ENCODE measurements at regions not wholly inside any gene's neighbourhood (a gene's known extent, or its start where the extent isn't known, plus 50 kb on each side); places are given as distances from the start of the nearest gene placed in this dataset.

DNA sequence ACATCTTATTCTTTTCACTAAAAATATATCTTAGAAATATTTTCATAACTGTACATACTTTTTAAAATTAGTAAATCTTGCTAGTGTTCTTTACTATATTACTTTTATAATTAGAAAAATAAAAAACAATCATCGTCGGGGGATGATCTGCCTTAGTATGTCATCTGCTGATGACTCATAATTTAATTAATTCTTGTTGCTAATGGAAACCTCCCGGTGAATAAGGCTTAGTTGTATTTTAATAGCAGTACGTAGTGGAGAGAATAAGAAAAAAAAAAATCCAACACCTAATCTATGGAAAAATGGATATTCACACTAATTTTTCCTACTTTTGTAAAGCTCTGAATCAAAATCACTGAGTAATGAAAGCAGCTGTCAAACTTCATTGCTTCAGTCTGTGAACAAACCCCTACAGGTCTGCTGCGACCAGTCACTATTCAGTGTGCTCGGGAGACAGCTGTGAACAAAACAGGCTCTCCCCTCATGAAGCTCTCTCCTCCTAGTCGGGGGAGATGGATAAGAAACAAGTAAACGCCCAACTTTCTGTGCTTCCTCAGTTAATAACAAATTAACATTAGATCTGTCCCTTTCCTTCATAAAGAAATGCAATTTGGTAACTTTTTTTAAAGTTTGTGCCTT, 97.4 kb upstream of the UPP2 start:
- TF ChIP-seq ZFP3 (CRISPR knock-in tag; IDR thresholded peaks at IDR 0.05) (no peak), TCF4 (CRISPR knock-in tag; IDR thresholded peaks at IDR 0.05; ENCODE audit: borderline replicate concordance) (no peak), ZNF70 (CRISPR knock-in tag; IDR thresholded peaks at IDR 0.05) (no peak), CSDC2 (CRISPR knock-in tag; IDR thresholded peaks at IDR 0.05) (no peak), ISL1 (CRISPR knock-in tag; IDR thresholded peaks at IDR 0.05) (peak; percentile 24; the same call in 1 of the 2 replicates), PPARA (CRISPR knock-in tag; IDR thresholded peaks at IDR 0.05; ENCODE audit: borderline replicate concordance) (no peak), ZNF565 (CRISPR knock-in tag; conservative IDR thresholded peaks at IDR 0.05; ENCODE audit: low read depth) (no peak), ARNTL (CRISPR knock-in tag; IDR thresholded peaks at IDR 0.05; ENCODE audit: borderline replicate concordance, low read depth) (no peak)
- TF ChIP-seq, protein P1, sequence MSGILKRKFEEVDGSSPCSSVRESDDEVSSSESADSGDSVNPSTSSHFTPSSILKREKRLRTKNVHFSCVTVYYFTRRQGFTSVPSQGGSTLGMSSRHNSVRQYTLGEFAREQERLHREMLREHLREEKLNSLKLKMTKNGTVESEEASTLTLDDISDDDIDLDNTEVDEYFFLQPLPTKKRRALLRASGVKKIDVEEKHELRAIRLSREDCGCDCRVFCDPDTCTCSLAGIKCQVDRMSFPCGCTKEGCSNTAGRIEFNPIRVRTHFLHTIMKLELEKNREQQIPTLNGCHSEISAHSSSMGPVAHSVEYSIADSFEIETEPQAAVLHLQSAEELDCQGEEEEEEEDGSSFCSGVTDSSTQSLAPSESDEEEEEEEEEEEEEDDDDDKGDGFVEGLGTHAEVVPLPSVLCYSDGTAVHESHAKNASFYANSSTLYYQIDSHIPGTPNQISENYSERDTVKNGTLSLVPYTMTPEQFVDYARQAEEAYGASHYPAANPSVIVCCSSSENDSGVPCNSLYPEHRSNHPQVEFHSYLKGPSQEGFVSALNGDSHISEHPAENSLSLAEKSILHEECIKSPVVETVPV (CRISPR knock-in tag; IDR thresholded peaks at IDR 0.05): no peak
- TF ChIP-seq, protein P2, sequence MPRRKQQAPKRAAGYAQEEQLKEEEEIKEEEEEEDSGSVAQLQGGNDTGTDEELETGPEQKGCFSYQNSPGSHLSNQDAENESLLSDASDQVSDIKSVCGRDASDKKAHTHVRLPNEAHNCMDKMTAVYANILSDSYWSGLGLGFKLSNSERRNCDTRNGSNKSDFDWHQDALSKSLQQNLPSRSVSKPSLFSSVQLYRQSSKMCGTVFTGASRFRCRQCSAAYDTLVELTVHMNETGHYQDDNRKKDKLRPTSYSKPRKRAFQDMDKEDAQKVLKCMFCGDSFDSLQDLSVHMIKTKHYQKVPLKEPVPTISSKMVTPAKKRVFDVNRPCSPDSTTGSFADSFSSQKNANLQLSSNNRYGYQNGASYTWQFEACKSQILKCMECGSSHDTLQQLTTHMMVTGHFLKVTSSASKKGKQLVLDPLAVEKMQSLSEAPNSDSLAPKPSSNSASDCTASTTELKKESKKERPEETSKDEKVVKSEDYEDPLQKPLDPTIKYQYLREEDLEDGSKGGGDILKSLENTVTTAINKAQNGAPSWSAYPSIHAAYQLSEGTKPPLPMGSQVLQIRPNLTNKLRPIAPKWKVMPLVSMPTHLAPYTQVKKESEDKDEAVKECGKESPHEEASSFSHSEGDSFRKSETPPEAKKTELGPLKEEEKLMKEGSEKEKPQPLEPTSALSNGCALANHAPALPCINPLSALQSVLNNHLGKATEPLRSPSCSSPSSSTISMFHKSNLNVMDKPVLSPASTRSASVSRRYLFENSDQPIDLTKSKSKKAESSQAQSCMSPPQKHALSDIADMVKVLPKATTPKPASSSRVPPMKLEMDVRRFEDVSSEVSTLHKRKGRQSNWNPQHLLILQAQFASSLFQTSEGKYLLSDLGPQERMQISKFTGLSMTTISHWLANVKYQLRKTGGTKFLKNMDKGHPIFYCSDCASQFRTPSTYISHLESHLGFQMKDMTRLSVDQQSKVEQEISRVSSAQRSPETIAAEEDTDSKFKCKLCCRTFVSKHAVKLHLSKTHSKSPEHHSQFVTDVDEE (CRISPR knock-in tag; IDR thresholded peaks at IDR 0.05): no peak
- TF ChIP-seq, protein P3, sequence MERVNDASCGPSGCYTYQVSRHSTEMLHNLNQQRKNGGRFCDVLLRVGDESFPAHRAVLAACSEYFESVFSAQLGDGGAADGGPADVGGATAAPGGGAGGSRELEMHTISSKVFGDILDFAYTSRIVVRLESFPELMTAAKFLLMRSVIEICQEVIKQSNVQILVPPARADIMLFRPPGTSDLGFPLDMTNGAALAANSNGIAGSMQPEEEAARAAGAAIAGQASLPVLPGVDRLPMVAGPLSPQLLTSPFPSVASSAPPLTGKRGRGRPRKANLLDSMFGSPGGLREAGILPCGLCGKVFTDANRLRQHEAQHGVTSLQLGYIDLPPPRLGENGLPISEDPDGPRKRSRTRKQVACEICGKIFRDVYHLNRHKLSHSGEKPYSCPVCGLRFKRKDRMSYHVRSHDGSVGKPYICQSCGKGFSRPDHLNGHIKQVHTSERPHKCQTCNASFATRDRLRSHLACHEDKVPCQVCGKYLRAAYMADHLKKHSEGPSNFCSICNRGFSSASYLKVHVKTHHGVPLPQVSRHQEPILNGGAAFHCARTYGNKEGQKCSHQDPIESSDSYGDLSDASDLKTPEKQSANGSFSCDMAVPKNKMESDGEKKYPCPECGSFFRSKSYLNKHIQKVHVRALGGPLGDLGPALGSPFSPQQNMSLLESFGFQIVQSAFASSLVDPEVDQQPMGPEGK (CRISPR knock-in tag; IDR thresholded peaks at IDR 0.05; ENCODE audit: borderline replicate concordance): no peak
